ENCODE measurements at regions not wholly inside any gene's neighbourhood (a gene's known extent, or its start where the extent isn't known, plus 50 kb on each side); places are given as distances from the start of the nearest gene placed in this dataset.
"Not testable (repeated sequence)": the region's sequence is repeated elsewhere in the genome, so short reads cannot be mapped to it uniquely, and the experiment has no call there.

DNA sequence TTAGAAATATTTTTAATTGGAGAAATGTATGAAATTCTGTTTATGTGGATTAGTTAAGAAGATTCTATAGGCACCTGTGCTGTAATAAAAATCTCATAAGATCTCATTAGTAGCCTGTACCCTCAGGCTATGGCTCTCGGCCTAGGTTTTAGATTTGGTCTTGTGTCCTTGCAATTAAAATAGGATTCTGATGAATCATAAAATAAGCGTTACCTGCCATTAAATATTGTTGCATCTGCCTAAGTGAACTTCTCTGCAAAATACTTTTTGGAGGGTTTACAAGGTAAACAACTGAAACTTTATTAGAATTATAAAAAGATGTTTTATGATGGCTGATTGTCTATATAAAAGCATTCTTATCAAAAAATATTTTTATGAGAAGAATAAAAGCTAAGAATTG lies 804.1 kb upstream of the ANO3 start:
- no peak for DNase-seq

DNA sequence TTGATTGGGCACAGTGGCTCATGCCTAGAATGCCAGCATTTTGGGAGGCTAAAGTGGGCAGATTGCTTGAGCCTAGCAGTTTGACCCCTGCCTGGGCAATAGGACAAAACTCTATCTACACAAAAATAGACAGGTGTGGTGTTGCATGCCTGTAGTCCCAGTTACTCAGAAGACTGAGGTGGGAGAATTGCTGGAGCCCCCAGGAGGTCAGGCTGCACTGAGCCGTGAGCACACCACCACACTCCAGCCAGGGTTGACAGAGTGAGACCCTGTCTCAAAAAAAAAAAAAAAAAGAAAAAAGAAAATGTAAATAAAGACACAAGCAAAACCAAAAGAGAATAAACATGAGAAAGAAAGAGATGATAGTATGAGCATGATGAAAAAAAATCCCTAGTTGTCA lies 802.4 kb upstream of the ANO3 start:
- no peak for DNase-seq

GRCh38 chr11:25535467-25536272 lies 796.3 kb upstream of the ANO3 start:
- DNase-seq, result no peak

DNA sequence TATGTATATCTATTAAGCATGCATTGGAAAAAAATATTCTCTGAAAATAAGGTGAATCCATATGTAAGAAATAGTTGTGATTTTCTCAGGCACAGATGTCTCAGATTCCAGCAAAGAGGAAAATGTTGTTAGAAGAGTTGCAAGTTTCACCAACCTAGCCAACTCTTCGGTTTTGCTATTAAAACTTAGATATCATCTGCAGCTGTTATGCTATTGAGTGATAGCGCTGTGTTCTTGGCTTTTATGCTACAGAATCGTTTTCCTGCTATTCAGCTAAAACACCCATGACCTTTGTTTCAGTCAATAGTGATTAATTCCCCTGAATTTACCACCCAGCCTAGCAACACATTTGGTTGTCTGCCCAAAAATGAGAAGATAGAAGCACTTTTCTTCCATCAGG lies 795.6 kb upstream of the ANO3 start:
- DNase-seq, result no peak

- DNase-seq, result no peak
These were observed 794.5 kb upstream of the ANO3 start for GRCh38 chr11:25537393-25537792.

DNA sequence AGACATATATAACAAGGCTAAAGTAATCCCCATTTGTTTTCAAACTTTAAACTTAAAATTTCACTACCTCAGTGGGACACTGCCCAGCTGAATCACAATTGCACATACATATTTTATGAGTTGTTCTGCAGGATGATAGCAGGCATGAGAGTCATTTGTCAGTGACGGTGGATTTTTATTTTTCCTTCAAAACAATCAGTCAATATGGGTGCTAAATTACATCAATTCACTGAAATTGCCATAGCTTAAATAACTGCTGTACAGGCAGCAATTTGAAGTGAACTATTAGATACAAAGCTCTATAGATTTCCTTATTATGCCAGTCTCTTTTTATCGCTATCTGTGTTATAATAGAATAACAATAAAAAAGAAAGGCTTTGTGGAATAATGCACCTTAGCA lies 784.6 kb upstream of the ANO3 start:
- no peak for DNase-seq

GRCh38 chr11:25562417-25562816 lies 769.5 kb upstream of the ANO3 start:
- no peak for DNase-seq

GRCh38 chr11:25565846-25566245 lies 766.1 kb upstream of the ANO3 start:
- DNase-seq, result no peak

GRCh38 chr11:25566298-25567200 lies 765.4 kb upstream of the ANO3 start:
- DNase-seq, result no peak

DNA sequence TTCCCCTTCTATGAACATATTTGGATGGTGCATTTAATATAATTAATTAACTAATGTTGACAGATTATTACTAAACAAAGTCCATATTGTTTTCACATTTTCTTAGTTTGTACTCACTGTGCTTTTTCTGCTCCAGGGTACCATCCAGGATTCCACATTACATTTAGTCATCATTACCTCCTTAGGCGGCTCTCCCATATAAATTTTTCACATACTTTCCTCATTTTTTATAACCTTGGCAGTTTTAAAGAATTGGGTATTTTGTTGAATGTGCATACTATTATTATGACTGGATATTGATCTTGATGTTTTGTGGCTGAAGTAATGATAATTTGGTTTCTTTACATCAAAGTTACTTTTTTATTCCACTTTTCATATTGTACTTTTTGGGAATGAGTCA lies 755.6 kb upstream of the ANO3 start:
- no peak for DNase-seq

DNA sequence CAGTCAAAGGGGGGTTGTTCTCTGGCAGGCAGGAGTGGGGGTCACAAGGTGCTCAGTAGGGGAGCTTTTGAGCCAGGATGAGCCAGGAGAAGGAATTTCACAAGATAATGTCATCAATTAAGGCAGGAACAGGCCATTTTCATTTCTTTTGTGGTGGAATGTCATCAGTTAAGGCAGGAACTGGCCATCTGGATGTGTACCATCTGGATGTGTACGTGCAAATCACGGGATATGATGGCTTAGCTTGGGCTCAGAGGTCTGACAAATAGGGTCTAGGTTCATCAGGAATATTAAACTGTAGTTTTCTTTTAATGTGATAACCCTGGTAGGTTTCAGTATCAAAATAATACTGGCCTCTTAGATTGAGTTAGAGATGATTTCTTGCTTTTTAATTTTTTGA lies 752.4 kb upstream of the ANO3 start:
- DNase-seq, result not testable (repeated sequence)

DNA sequence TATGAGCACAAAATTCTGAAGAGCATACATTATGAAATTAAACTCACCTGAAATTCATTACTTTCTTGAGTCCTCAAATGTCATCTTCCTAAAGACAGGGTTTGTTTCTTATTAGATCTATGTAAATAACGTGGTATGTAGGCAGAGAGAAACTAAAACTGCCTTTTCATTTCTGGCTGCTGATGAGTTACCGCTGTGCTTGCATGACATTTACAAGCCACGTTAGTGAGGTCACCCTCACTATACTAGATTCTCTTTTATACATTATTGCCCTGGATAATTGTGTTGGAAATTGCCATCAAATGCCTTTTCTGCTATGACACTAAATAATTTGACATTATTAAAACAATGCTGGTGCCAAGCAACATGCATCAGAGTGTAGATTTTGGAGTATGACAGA lies 748.3 kb upstream of the ANO3 start:
- no peak for DNase-seq

DNA sequence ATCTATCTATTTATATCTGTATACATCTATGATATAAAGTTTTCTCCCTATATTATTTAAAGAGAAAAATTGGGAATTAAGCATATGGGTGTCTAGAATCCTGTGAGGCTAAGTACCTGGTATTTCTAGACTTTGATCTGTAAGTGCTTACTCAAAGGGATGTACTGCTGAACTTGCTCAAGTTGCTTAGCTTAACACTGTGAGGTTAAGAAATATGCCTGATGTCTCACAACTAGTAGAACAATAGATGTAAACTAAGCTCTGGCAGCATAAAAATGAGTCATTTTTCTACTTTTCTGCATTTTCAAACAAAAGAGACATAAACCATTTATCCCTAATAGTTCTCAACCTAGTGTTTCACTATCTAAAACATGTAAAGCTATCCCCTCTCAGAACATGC lies 744.4 kb upstream of the ANO3 start:
- DNase-seq, result no peak

DNA sequence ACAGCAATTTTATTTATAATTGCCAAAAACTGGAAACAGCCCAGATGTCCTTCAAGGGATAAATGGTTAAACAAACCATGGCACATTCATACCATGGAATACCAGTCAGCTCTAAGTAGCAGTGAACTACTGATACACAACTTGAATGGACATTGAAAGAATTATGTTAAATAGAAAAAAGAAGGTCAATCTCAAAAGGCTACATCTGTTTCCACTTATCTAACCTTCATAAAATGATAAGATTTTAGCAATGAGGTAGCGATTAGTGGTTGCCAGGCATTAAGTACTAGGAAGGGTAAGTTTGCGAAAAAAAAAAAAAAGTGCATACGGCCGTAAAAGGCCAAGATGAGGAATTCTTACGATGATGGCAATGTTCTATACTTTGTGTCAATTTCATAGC lies 738.7 kb upstream of the ANO3 start:
- no peak for DNase-seq

DNA sequence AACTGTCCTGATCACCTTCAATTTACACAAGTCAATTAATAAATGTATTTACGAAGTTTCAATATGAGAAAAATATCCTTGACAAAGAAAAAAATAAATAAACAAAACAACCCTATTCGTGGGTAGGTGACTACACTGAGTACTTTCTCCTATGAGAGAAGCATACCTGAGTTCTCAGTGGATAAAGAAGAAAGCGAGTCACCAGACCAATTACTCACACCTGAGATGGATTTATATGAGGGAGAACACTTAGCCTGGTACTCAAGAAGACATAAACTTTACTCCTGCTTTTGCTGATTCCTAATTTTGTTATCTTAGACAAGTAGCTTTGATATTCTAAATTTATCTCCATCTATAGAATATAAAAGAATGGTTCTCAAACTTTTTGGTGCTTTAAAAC lies 735.2 kb upstream of the ANO3 start:
- no peak for DNase-seq

- no peak for DNase-seq
These were observed 734.2 kb upstream of the ANO3 start for GRCh38 chr11:25597696-25598095.

DNA sequence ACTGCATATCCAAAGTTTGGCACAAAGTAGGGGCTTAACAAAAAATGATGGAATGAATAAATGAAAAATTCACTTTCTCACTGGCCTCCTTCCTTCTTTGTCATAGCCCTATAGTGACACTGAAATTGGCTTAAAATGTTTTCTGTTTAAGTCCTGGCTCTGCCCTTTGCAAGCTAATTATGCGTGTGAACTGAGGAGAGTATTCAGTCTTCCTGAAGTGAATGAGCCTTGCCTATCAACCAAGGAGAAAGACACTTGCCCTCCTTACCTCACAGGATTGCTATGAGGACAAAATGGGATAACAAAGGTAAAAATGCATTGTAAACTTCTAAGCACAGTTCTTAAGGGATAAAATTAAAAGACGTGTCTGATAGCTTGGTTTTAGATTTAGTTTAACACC lies 729.8 kb upstream of the ANO3 start:
- no peak for DNase-seq

DNA sequence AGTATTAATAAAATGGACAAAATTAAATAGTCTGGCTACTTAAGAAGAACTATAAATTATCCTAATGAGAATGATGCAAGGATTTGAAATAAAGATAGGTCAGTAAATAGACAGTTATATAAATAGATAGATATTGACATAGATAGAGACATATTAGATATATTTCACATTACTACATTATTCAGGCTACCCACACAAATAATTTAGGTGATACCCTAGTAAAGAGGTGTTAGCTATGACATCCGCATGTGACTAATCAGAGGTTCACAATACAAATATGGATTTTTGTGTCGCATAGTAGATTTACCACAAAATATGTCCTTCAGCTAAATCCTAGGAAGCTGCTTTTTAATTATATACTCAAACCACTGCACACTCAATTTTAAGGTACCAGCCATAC lies 729.0 kb upstream of the ANO3 start:
- no peak for DNase-seq

DNA sequence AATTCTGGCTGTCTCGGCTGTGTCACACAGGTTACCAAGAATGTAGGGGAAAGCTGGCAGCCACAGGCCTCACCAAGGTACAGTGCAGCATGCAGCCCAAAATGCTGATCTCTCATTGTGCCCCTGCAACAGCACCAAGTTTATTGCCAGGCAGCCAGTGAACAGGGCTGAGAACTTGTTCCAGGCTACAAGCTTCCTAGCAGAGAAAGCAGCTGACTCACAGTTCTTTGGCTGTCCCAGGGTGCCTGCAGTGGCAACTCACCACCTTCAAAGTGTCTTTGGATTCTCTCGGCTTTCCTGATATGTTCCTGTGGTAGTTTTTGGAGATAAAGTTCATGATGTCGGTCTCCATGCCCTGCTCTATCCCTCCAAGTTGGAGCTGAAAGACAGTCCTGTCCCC lies 719.1 kb upstream of the ANO3 start:
- no peak for DNase-seq

DNA sequence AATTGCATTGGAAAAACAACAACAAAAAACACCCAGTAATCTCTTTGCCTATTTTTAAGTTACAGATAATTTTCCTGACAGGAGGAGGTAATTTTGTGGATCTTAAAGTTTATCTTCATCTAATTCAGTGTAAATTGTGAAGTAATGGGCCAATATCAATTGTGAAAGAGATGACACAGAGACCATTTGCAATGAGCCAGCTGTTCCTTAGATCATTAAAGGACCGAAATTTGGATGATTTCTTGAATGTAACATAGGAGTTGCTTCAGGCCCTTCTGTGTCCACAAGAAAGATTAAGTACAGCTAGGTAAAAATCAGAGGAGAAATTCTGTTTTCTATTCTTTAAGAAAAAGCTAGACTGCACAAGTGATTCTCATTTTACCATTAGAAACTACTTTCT lies 718.5 kb upstream of the ANO3 start:
- DNase-seq, result no peak

DNA sequence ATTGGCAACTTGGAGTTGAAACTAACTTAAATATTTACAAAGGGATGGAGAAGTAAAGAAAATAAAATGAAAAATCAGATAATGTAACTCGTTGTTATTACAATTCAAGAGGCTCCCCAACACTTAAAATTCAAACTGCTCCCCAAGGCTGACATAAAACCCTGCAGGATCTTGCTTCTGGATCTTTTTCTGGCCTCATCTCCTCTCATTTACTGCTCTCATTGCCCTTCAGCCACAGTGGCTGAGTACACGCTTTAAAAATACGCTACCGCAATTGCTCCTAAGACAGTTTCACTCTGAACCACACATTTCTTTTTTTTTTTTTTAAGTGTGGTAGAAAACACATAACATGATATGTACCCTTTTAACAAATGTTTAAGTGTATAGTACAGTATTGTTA lies 718.1 kb upstream of the ANO3 start:
- DNase-seq, result no peak

DNA sequence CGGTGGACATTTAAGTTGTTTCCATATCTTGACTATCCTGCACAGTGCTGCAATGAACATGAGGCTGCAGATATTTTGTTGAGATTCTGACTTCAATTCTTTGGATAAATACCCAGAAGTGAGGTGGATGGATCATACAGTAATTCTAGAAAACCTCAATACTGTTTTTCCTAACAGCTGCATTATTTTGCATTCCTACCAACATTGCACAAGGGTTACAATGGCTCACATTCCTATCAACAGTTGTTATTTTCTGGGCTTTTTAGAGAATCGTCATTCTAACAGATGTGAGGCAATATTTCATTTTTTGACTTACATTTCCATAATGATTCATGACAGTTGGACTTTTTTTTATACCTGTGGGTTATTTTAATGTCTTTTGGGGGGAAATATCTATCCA lies 716.9 kb upstream of the ANO3 start:
- DNase-seq, result no peak

GRCh38 chr11:25615841-25616240 lies 716.1 kb upstream of the ANO3 start:
- DNase-seq, result no peak

DNA sequence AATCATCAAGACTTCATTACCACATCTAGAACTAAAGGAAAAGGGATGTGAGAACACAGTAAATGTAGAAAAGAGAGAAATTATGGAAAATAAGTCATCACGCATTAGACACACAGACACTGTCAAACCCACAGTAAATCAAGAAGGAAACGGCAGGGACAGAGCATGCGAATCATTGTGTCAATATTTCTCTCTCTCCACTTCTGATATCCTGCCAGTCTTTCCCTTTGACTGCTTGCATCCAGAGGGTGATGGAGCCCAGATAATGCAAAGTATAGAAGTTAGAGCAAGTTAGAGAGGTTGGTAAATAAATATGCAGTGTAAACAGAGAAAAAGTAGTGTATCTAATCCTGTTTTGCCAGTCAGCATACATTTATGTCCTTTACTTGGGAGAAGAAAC lies 706.8 kb upstream of the ANO3 start:
- no peak for DNase-seq

All from suppressor macrophage treated with lipopolysaccharide for 1 hour (primary cell).